AG09319 (cell line): ENCODE measurements at regions not wholly inside any gene's neighbourhood (a gene's known extent, or its start where the extent isn't known, plus 50 kb on each side); places are given as distances from the start of the nearest gene placed in this dataset.

Experiments used
- DNase-seq: peaks from one replicate; pipeline ENCODE4 v3.0.0-alpha.2; 2010; ENCODE audit warnings: low read depth; ENCODE audit errors: extremely low read depth
- CTCF ChIP-seq: IDR thresholded peaks from 2 replicates; pipeline ENCODE4 v1.5.1; 2011; ENCODE audit warnings: low read depth, mild to moderate bottlenecking, inconsistent platforms, low read length, moderate library complexity

- TF ChIP-seq CTCF: no peak
Measured at GRCh38 chr18:50454387-50454988, 79.6 kb downstream of the SKA1 start.

GRCh38 chr18:50456285-50456684 lies 81.4 kb downstream of the SKA1 start:
- no peak for TF ChIP-seq CTCF

More at GRCh38 chr18:50454387-50454988, 79.6 kb downstream of the SKA1 start:
- DNase-seq: no peak

GRCh38 chr18:50457639-50458038 lies 82.8 kb downstream of the SKA1 start:
- no peak for TF ChIP-seq CTCF
- DNase-seq: no peak

More at GRCh38 chr18:50456285-50456684, 81.4 kb downstream of the SKA1 start:
- DNase-seq: no peak

GRCh38 chr18:50458366-50458765 lies 83.5 kb downstream of the SKA1 start:
- TF ChIP-seq CTCF: no peak

GRCh38 chr18:50458796-50459195 lies 84.0 kb downstream of the SKA1 start:
- no peak for TF ChIP-seq CTCF
- no peak for DNase-seq

More at GRCh38 chr18:50458366-50458765, 83.5 kb downstream of the SKA1 start:
- no peak for DNase-seq

GRCh38 chr18:50460062-50460461 lies 85.2 kb downstream of the SKA1 start:
- no peak for TF ChIP-seq CTCF
- no peak for DNase-seq

GRCh38 chr18:50460716-50461115 lies 85.9 kb downstream of the SKA1 start:
- no peak for TF ChIP-seq CTCF
- DNase-seq: no peak
